ENCODE measurements at regions not wholly inside any gene's neighbourhood (a gene's known extent, or its start where the extent isn't known, plus 50 kb on each side); places are given as distances from the start of the nearest gene placed in this dataset.

- CTCF ChIA-PET (ENCODE audit: low intra/inter-chr PET ratio, low total read pairs), result no interaction called here
- 84% methylated on average over 4 of the region's 4 CpGs for WGBS (ENCODE audit: low lambda C conversion rate)
- intact Hi-C loops (cut with micrococcal nuclease; ENCODE audit: unreplicated experiment), result no loop called here
Measured at GRCh38 chr21:41584603-41585176, 76.7 kb upstream of the TMPRSS2 start.

More at GRCh38 chr21:41584603-41585176, 76.7 kb upstream of the TMPRSS2 start:
- Histone ChIP-seq H3K36me3 (replicated peaks in 1 of 2; ENCODE audit: control insufficient read depth in 1 of 2, insufficient read depth in 2 of 2, low read length in 2 of 2) (no peaks in the 10 kb centered on the region), H3K4me1 (ENCODE audit: insufficient read depth, low read length) (peaks cover 43% of the 10 kb centered on the region), H3K4me3 (replicated peaks in 1 of 3; ENCODE audit: insufficient read depth in 1 of 3, low read depth in 2 of 3, low read length in 3 of 3) (no peak overlapping the region), H3K27me3 (ENCODE audit: control insufficient read depth in 1 of 2, insufficient read depth in 2 of 2, low read length in 2 of 2) (no peaks in the 10 kb centered on the region), H3K4me2 (ENCODE audit: low read depth, low read length) (no peak overlapping the region), H3K27ac (ENCODE audit: extremely low read length, insufficient read depth, low read length) (no peak overlapping the region), H3K9me3 (ENCODE audit: low read length) (no peaks in the 10 kb centered on the region), H3K9ac (ENCODE audit: insufficient read depth, low read depth, low read length) (no peak overlapping the region), H4K20me1 (ENCODE audit: insufficient read depth, low read length) (no peaks in the 10 kb centered on the region), H3K79me2 (ENCODE audit: insufficient read depth, low read length) (no peaks in the 10 kb centered on the region), H2AFZ (ENCODE audit: low read length) (no peak overlapping the region)
- no TSS peak for BruUV-seq (replicated peaks)
- no peak for FAIRE-seq
- TF ChIP-seq ZNF646 (CRISPR knock-in tag; IDR thresholded peaks at IDR 0.05) (peak; percentile 15; the same call in 1 of the 2 replicates), USF2 (IDR thresholded peaks at IDR 0.05; ENCODE audit: low read depth, low read length) (no peak), USF2 (CRISPR knock-in tag; IDR thresholded peaks at IDR 0.05; ENCODE audit: borderline replicate concordance) (no peak), ONECUT2 (CRISPR knock-in tag; IDR thresholded peaks at IDR 0.05) (no peak), HNF4G (IDR thresholded peaks at IDR 0.05; ENCODE audit: borderline replicate concordance, low read depth, low read length) (no peak), HNF4G (CRISPR knock-in tag; IDR thresholded peaks at IDR 0.05; ENCODE audit: borderline replicate concordance, low read depth) (no peak)
- DNase-seq (ENCODE audit: low spot score), result no peak
- in situ Hi-C loops (cut with HindIII; ENCODE audit: extremely low pct_ligation_motif_present, low pct_unique_long_range_greater_than_20kb), result no loop called here
- ATAC-seq, result no peak
- POLR2A ChIA-PET, result no interaction called here

Data from HepG2 (cell line).